SU-DHL-6 (cell line): ENCODE measurements at regions not wholly inside any gene's neighbourhood (a gene's known extent, or its start where the extent isn't known, plus 50 kb on each side); places are given as distances from the start of the nearest gene placed in this dataset.

ENCODE experiments used
- EZH2phosphoT487 ChIP-seq: fragments of 200-600 bp; sonication (generic), shearing (Covaris generic); conservative IDR thresholded peaks from 2 replicates; pipeline ENCODE4 v1.6.1; 2018; ENCODE audit warnings: mild to moderate bottlenecking, antibody characterized with exemption, low read length, moderate library complexity, mixed read lengths
- TF ChIP-seq, protein P1 (sequence below): fragments of 200-600 bp; sonication (generic); IDR thresholded peaks from one replicate; pipeline ENCODE4 v1.5.1; 2017; ENCODE audit warnings: antibody characterized with exemption, mild to moderate bottlenecking, low read length, moderate library complexity; ENCODE audit not compliant: insufficient read depth, poor library complexity, severe bottlenecking

DNA sequence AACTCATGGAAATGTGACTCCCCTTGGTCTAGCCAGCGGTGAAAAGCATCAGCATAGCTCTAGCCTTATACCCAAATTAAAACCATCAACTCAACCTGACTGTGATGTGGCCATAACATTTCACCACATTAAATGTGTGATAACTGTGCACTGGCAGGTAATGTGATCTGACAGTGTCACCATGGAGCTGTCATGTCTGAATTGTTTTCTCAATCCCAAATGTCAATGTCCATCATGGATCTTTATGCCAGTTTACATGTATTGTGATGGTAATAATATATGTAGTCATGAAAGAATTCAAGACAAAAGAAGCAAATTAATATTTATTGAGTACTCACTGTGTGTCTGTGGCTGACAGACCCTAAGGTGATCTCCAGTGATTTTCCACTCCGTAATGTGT lies 213.4 kb upstream of the EOMES start:
- TF ChIP-seq, protein P1, sequence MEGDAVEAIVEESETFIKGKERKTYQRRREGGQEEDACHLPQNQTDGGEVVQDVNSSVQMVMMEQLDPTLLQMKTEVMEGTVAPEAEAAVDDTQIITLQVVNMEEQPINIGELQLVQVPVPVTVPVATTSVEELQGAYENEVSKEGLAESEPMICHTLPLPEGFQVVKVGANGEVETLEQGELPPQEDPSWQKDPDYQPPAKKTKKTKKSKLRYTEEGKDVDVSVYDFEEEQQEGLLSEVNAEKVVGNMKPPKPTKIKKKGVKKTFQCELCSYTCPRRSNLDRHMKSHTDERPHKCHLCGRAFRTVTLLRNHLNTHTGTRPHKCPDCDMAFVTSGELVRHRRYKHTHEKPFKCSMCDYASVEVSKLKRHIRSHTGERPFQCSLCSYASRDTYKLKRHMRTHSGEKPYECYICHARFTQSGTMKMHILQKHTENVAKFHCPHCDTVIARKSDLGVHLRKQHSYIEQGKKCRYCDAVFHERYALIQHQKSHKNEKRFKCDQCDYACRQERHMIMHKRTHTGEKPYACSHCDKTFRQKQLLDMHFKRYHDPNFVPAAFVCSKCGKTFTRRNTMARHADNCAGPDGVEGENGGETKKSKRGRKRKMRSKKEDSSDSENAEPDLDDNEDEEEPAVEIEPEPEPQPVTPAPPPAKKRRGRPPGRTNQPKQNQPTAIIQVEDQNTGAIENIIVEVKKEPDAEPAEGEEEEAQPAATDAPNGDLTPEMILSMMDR, result no peak
- TF ChIP-seq EZH2phosphoT487, result no peak
